GM23338 (cell line): ENCODE measurements at regions not wholly inside any gene's neighbourhood (a gene's known extent, or its start where the extent isn't known, plus 50 kb on each side); places are given as distances from the start of the nearest gene placed in this dataset.

ENCODE experiments used
- ATAC-seq: fragments of 200-7000 bp; cut with Tn5 transposase; 3 replicates; pipeline ENCODE4 v1.9.1; 2020
- DNase-seq: peaks from one replicate; pipeline ENCODE4 v3.0.0-alpha.2; 2015; ENCODE audit warnings: low spot score
- H2AFZ ChIP-seq: fragments of 200-600 bp; sonication (generic); 2 replicates; pipeline ENCODE4 v1.8.0; 2016; ENCODE audit warnings: antibody characterized with exemption, mild to moderate bottlenecking, moderate library complexity
- H3F3A ChIP-seq: fragments of 200-600 bp; sonication (generic); replicated peaks from 2 replicates; pipeline ENCODE4 v1.8.0; 2017; ENCODE audit warnings: antibody characterized with exemption, mixed run types, low read depth
- H3K27ac ChIP-seq: fragments of 200-600 bp; sonication (generic); 2 replicates; pipeline ENCODE4 v1.6.1; 2016; ENCODE audit warnings: low read depth
- H3K27me3 ChIP-seq: fragments of 200-600 bp; sonication (generic); 2 replicates; pipeline ENCODE4 v1.8.0; 2016; ENCODE audit warnings: mild to moderate bottlenecking, mixed run types, moderate library complexity; ENCODE audit not compliant: insufficient read depth
- H3K36me3 ChIP-seq: fragments of 200-600 bp; sonication (generic); 2 replicates; pipeline ENCODE4 v1.8.0; 2016; ENCODE audit warnings: mild to moderate bottlenecking; ENCODE audit not compliant: insufficient read depth
- H3K4me1 ChIP-seq: fragments of 200-600 bp; sonication (generic); 2 replicates; pipeline ENCODE4 v1.8.0; 2016; ENCODE audit warnings: mild to moderate bottlenecking, moderate library complexity; ENCODE audit not compliant: insufficient read depth
- H3K4me2 ChIP-seq: fragments of 200-600 bp; sonication (generic); 2 replicates; pipeline ENCODE4 v1.7.1; 2017; ENCODE audit warnings: mixed run types
- H3K4me3 ChIP-seq: fragments of 200-600 bp; sonication (generic); 2 replicates; pipeline ENCODE4 v1.6.1; 2016; ENCODE audit warnings: mixed run types
- H3K79me2 ChIP-seq: fragments of 200-600 bp; sonication (generic); replicated peaks from 2 replicates; pipeline ENCODE4 v1.8.0; 2017; ENCODE audit warnings: mild to moderate bottlenecking; ENCODE audit not compliant: insufficient read depth
- H3K9me2 ChIP-seq: fragments of 200-600 bp; sonication (generic); 2 replicates; pipeline ENCODE4 v1.8.0; 2017; ENCODE audit not compliant: insufficient read depth
- H4K20me1 ChIP-seq: fragments of 200-600 bp; sonication (generic); replicated peaks from 2 replicates; pipeline ENCODE4 v1.8.0; 2017; ENCODE audit warnings: mild to moderate bottlenecking; ENCODE audit not compliant: insufficient read depth
- H3K27ac Mint-ChIP-seq: 2 replicates; pipeline ENCODE4 v1.8.0; 2020; ENCODE audit warnings: inconsistent platforms, mild to moderate bottlenecking, moderate library complexity, mixed read lengths
- H3K27me3 Mint-ChIP-seq: 3 replicates; pipeline ENCODE4 v1.8.0; 2022; ENCODE audit warnings: low read depth, mild to moderate bottlenecking, moderate library complexity, mixed read lengths, inconsistent platforms; ENCODE audit not compliant: insufficient read depth, poor library complexity
- H3K36me3 Mint-ChIP-seq: 3 replicates; pipeline ENCODE4 v1.8.0; 2021; ENCODE audit warnings: low read depth, mild to moderate bottlenecking, inconsistent platforms, moderate library complexity, mixed read lengths
- H3K4me1 Mint-ChIP-seq: 3 replicates; pipeline ENCODE4 v1.8.0; 2020; ENCODE audit warnings: mild to moderate bottlenecking, inconsistent platforms, mixed read lengths
- H3K4me3 Mint-ChIP-seq: 3 replicates; pipeline ENCODE4 v1.8.0; 2021; ENCODE audit warnings: moderate library complexity, mild to moderate bottlenecking, inconsistent platforms, mixed read lengths
- H3K9me3 Mint-ChIP-seq: 3 replicates; pipeline ENCODE4 v1.8.0; 2020; ENCODE audit warnings: moderate library complexity, mild to moderate bottlenecking, inconsistent platforms, mixed read lengths
- CREB1 ChIP-seq: fragments of 250-450 bp; sonication (Bioruptor Pico); IDR thresholded peaks from 2 replicates; pipeline ENCODE4 v1.5.0; 2020; ENCODE audit warnings: low read depth, mild to moderate bottlenecking, moderate library complexity
- CTCF ChIP-seq, 2 experiments: fragments of 200-600 bp in 1 of 2; sonication (generic) in 1 of 2; conservative IDR thresholded peaks; 2 replicates each; pipeline versions ENCODE4 v1.5.1 to v1.6.1; 2016 to 2017; ENCODE audit warnings: antibody characterized with exemption in 2 of 2, low read depth in 2 of 2, mild to moderate bottlenecking in 2 of 2, moderate library complexity in 1 of 2
- EZH2 ChIP-seq: fragments of 200-600 bp; sonication (generic); IDR thresholded peaks from one replicate; pipeline ENCODE4 v1.8.0; 2017; ENCODE audit warnings: antibody characterized with exemption, mild to moderate bottlenecking, low read depth; ENCODE audit not compliant: unreplicated experiment
- EZH2phosphoT487 ChIP-seq: fragments of 200-600 bp; sonication (generic); IDR thresholded peaks from one replicate; pipeline ENCODE4 v1.8.1; 2018; ENCODE audit warnings: antibody characterized with exemption; ENCODE audit not compliant: unreplicated experiment
- JUNB ChIP-seq: IDR thresholded peaks from one replicate; pipeline ENCODE4 v1.6.1; 2016; ENCODE audit warnings: antibody characterized with exemption; ENCODE audit not compliant: unreplicated experiment
- NANOG ChIP-seq: IDR thresholded peaks from 2 replicates; pipeline ENCODE4 v1.6.1; 2016; ENCODE audit warnings: antibody characterized with exemption, borderline replicate concordance
- STAT1 ChIP-seq: IDR thresholded peaks from one replicate; pipeline ENCODE4 v1.6.1; 2016; ENCODE audit warnings: antibody characterized with exemption; ENCODE audit not compliant: unreplicated experiment
- ZNF114 ChIP-seq: fragments of 250-450 bp; sonication (Bioruptor Pico); IDR thresholded peaks from 2 replicates; pipeline ENCODE4 v1.5.0; 2020; ENCODE audit warnings: mild to moderate bottlenecking, moderate library complexity
- ZNF331 ChIP-seq: fragments of 250-450 bp; sonication (Bioruptor Pico); IDR thresholded peaks from 2 replicates; pipeline ENCODE4 v1.5.0; 2020; ENCODE audit warnings: low read depth, mild to moderate bottlenecking, moderate library complexity
- TF ChIP-seq, protein P1 (sequence below): IDR thresholded peaks from one replicate; pipeline ENCODE4 v1.6.1; 2018; ENCODE audit warnings: antibody characterized with exemption; ENCODE audit not compliant: unreplicated experiment
- TF ChIP-seq, protein P2 (sequence below): IDR thresholded peaks from 2 replicates; pipeline ENCODE4 v1.6.1; 2016; ENCODE audit warnings: antibody characterized with exemption

GRCh38 chr15:58302832-58303231 lies 129.0 kb upstream of the LIPC start:
- H3K9me3 Mint-ChIP-seq, result no peaks in the 10 kb centered on the region; the same call in 2 of the 3 replicates
- no peaks in the 10 kb centered on the region for H3K36me3 ChIP-seq
- H3K4me3 ChIP-seq, result no peak overlapping the region
- ATAC-seq (no peak), DNase-seq (no peak)
- 0 out of 2 replicates have a peak, but pooled peaks cover 2% of the 10 kb centered on the region for H3K9me2 ChIP-seq
- no peaks in the 10 kb centered on the region for H3K27me3 ChIP-seq
- H3F3A ChIP-seq, result no peaks in the 10 kb centered on the region
- H3K4me3 Mint-ChIP-seq, result no peak overlapping the region
- no peak overlapping the region for H3K27ac Mint-ChIP-seq
- H4K20me1 ChIP-seq, result no peaks in the 10 kb centered on the region
- H3K27ac ChIP-seq, result no peak overlapping the region
- no peak overlapping the region for H2AFZ ChIP-seq
- H3K4me1 ChIP-seq, result peaks cover 14% of the 10 kb centered on the region
- H3K27me3 Mint-ChIP-seq, result no peaks in the 10 kb centered on the region
- H3K79me2 ChIP-seq, result no peaks in the 10 kb centered on the region
- H3K36me3 Mint-ChIP-seq, result no peaks in the 10 kb centered on the region
- no peak overlapping the region for H3K4me2 ChIP-seq
- peaks cover 23% of the 10 kb centered on the region for H3K4me1 Mint-ChIP-seq
- no peak for TF ChIP-seq JUNB
- TF ChIP-seq CREB1, result no peak
- TF ChIP-seq EZH2, result no peak
- TF ChIP-seq EZH2phosphoT487, result no peak
- no peak for TF ChIP-seq STAT1
- no peak for TF ChIP-seq CTCF (conservative IDR thresholded peaks at IDR 0.05; ENCODE audit: low read depth in 2 of 2)
- no peak for TF ChIP-seq ZNF114 (CRISPR knock-in tag)
- TF ChIP-seq, protein P1, sequence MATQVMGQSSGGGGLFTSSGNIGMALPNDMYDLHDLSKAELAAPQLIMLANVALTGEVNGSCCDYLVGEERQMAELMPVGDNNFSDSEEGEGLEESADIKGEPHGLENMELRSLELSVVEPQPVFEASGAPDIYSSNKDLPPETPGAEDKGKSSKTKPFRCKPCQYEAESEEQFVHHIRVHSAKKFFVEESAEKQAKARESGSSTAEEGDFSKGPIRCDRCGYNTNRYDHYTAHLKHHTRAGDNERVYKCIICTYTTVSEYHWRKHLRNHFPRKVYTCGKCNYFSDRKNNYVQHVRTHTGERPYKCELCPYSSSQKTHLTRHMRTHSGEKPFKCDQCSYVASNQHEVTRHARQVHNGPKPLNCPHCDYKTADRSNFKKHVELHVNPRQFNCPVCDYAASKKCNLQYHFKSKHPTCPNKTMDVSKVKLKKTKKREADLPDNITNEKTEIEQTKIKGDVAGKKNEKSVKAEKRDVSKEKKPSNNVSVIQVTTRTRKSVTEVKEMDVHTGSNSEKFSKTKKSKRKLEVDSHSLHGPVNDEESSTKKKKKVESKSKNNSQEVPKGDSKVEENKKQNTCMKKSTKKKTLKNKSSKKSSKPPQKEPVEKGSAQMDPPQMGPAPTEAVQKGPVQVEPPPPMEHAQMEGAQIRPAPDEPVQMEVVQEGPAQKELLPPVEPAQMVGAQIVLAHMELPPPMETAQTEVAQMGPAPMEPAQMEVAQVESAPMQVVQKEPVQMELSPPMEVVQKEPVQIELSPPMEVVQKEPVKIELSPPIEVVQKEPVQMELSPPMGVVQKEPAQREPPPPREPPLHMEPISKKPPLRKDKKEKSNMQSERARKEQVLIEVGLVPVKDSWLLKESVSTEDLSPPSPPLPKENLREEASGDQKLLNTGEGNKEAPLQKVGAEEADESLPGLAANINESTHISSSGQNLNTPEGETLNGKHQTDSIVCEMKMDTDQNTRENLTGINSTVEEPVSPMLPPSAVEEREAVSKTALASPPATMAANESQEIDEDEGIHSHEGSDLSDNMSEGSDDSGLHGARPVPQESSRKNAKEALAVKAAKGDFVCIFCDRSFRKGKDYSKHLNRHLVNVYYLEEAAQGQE, result no peak

DNA sequence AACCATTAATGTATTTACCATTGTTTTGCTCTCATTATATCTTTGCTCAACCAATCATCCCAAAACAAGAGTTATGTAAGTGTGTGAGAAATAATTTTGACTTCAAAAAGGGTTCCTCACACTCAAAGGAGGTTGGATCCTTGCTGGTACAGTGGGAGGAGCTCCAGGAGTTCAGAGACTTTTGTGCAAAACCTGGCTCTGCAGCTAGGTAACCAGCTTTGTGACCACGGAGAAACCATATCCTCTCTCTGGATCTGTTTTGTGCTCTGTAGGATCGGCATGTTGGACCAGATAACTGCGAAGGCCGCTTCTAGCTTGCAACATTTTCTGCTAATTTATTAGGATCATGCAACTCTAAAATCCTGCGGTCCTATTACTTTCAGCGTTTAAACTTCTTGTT lies 128.6 kb upstream of the LIPC start:
- H3K36me3 ChIP-seq, result no peaks in the 10 kb centered on the region
- no peak overlapping the region for H3K27ac Mint-ChIP-seq

More for the DNA sequence above, 128.6 kb upstream of the LIPC start:
- H4K20me1 ChIP-seq, result no peaks in the 10 kb centered on the region
- H3K4me2 ChIP-seq, result no peak overlapping the region
- TF ChIP-seq, protein P2, sequence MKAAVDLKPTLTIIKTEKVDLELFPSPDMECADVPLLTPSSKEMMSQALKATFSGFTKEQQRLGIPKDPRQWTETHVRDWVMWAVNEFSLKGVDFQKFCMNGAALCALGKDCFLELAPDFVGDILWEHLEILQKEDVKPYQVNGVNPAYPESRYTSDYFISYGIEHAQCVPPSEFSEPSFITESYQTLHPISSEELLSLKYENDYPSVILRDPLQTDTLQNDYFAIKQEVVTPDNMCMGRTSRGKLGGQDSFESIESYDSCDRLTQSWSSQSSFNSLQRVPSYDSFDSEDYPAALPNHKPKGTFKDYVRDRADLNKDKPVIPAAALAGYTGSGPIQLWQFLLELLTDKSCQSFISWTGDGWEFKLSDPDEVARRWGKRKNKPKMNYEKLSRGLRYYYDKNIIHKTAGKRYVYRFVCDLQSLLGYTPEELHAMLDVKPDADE, result no peak
- TF ChIP-seq STAT1, result no peak
- no peak for TF ChIP-seq JUNB
- TF ChIP-seq CTCF (conservative IDR thresholded peaks at IDR 0.05; ENCODE audit: low read depth in 2 of 2), result no peak
- no peak for TF ChIP-seq EZH2
- TF ChIP-seq, protein P1, result no peak
- TF ChIP-seq ZNF331 (CRISPR knock-in tag), result no peak
- TF ChIP-seq NANOG, result no peak
- TF ChIP-seq ZNF114 (CRISPR knock-in tag), result no peak
- TF ChIP-seq EZH2phosphoT487, result no peak
- Mint-ChIP-seq H3K27me3 (no peaks in the 10 kb centered on the region), H3K4me3 (no peak overlapping the region), H3K9me3 (no peaks in the 10 kb centered on the region; the same call in 2 of the 3 replicates), H3K4me1 (peaks cover 26% of the 10 kb centered on the region), H3K36me3 (no peaks in the 10 kb centered on the region)
- DNase-seq, result no peak
- H2AFZ ChIP-seq, result no peak overlapping the region
- no peak overlapping the region for H3K27ac ChIP-seq
- H3K4me1 ChIP-seq, result peaks cover 14% of the 10 kb centered on the region
- ATAC-seq, result no peak
- no peaks in the 10 kb centered on the region for H3K79me2 ChIP-seq
- no peaks in the 10 kb centered on the region for H3K27me3 ChIP-seq
- H3K4me3 ChIP-seq, result no peak overlapping the region
- H3F3A ChIP-seq, result no peaks in the 10 kb centered on the region
- H3K9me2 ChIP-seq, result 0 out of 2 replicates have a peak, but pooled peaks cover 2% of the 10 kb centered on the region
